H4 (cell line): ENCODE measurements at regions not wholly inside any gene's neighbourhood (a gene's known extent, or its start where the extent isn't known, plus 50 kb on each side); places are given as distances from the start of the nearest gene placed in this dataset.
"Not testable (repeated sequence)": the region's sequence is repeated elsewhere in the genome, so short reads cannot be mapped to it uniquely, and the experiment has no call there.

ENCODE experiments used
- DNase-seq: peaks from one replicate; pipeline ENCODE4 v3.0.0-alpha.2; 2015; ENCODE audit warnings: low spot score

DNA sequence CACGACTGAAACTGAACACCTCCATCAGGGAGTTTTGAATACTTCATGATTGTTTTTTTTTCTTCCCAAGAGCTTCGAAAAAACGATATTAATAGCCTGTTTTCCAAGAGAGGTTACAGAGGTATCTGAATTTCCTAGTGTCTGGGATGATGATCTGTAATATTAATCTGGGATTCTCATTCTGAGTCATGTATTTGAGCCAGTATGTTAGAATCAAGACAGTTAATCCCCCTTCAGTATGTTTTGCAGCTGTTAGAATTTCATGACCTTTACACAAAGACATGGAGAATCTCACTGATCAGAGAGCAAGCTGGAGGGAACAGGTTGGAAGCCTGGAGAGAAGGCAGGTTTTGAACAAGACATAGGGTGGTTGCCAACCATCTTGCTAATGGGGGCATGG, 234.5 kb upstream of the GAP43 start:
- DNase-seq: no peak

DNA sequence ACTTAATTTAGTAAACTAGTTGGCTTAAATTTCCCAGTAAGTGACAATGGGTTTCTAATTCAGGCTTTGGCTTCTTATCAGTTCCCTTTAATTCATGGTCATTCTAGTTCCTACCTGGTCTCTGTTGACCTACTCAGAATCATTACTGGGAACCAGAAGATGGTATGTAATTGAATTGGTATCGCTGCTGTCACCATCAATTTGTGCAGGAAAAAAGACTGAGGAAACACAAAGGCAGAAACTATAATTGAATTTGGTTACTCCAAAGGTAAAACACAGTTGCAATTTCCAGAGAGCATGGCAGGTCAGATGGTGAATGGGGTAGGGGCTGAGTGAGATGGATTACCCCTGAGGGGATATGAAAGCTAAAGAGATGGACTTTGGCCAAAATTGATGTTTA, 226.5 kb upstream of the GAP43 start:
- DNase-seq: no peak

DNA sequence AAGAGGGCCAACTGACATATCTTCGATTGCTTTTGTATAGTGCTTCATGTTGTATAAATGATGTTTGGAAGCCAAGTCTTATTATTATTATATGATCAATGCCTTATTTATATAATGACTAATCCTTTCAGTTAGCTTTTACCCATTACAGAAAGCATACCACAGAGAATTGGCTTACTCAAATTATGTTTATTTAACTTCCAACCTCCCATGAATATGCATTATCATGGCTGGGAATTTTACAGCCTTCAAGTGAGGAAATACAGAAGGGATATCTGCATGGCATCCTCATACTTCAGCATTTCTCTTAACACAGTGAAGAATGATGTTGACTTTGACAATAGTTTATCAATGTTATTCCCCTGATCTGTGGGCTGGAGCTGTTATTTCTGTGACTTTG, 225.9 kb upstream of the GAP43 start:
- no peak for DNase-seq

DNA sequence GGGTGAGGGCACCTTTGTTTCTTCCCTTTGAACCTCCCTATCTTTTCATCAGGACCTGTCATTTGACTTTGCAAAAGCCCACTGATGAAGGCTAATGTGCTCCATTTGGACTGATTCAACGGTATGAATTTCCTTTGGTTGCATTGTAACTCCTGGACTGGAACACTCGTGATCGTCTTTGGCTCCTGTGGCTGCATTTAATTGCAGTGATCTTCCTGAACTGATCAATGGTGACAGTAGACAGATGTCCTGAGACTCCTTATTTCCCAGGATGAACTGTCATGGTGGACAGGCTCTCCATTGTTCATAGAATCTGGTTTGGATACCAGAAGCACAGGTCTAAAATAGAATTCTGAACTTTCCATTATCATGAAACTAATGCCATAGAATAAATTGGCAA, 224.8 kb upstream of the GAP43 start:
- no peak for DNase-seq

DNA sequence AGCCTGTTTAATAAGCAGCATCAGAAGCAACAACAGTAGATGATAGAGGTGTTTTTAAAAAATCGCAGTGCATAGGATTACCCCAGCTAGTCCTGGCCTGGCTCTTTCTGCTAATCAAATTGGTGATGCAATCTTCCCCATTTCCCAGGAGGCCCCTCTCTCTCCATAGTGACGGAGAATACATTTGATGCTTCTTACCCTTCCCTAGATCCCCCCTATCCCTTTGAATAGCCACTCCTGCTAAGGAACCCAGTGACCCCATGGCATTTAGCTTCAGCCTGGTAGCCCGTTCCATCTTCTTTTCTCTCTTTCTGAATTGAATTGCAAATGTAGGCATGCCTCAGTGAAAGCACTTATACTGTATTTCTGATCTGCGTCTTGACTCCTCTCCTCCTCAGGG, 223.6 kb upstream of the GAP43 start:
- no peak for DNase-seq

DNA sequence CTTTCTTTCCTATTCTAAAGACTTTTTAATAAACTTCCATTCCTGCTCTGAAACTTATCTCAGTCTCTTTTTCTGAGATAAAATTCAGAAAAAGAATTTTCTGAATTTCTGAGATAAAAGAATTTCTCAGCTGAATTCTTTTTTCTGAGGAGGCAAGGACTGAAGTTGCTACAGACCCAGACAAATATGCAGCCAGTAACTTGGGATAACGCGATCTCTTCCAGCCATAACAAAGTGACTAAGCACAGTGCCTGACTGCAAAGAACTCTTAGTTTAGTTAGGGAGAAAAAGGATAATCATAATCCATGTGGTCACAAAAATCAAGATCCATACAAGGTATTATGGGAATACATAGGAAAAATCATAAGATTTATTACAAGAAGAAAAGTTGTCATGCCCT, 222.0 kb upstream of the GAP43 start:
- DNase-seq: peak; percentile 21

DNA sequence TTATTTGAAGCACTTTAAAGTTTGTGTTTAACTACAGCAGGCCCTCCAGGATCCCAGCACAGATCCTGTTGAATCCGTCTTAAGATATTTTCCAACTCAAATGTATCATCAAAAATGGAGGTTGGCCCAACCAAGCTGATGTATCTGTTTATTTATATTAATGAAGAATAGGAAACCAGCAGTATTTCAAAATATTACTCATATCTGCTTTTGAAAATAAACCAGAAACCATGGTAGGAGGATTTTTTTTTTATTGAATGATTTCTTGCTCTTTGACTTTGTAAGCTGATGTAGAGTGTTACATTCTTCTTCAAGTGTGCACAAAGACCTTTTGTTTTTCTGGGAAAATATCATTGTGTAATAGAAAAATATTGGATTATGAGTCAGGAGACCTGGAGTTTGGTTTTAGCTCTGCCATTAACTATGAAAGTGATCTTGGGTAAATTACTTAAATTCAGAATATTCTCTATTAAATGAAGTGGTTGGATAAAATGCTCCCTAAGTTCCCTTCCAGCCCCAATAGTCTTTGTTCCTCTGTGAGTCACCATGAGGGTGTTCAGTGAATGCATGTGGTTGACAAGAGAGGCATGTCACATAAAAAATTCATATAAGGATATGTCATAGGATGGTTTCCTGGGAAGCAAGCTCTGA, 221.3 kb upstream of the GAP43 start:
- DNase-seq: peak; percentile 6

DNA sequence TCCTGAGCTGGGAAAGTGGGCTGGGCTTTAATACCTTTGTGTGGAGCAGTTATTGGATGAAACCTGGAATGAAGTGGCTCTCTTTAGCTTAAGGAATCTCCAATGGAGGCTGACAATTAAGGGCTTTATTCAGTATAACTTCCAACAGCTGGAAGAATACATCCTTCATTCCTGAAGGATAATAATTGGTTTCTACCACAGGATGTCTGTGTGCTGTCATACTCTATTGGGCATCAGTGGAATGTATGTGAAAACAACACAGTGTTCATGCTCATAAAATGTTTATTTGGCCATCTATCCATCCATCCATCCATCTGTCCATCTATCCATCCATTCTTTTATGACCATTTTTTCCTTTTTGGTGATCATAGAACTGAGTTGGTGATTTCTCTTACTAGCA, 220.7 kb upstream of the GAP43 start:
- no peak for DNase-seq

DNA sequence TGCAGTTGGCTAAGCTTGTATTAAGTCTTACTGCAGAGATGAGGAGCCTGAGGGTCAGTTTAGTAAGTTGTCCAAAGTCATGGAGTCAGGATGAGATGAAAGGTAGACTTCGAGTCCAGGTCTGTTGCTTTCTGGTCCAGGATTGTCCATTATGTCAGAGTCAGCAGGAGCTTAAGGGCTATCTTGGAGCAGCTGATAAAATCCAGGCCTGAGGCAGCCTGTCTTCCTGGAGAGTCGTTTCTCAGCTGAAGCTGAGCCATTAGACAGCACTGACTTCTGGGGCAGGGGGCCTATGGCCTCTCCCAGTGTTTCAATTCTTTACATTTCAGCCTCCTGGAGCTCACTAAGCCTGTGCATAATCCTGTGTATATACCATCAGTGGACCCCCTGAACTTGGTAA, 219.5 kb upstream of the GAP43 start:
- no peak for DNase-seq

DNA sequence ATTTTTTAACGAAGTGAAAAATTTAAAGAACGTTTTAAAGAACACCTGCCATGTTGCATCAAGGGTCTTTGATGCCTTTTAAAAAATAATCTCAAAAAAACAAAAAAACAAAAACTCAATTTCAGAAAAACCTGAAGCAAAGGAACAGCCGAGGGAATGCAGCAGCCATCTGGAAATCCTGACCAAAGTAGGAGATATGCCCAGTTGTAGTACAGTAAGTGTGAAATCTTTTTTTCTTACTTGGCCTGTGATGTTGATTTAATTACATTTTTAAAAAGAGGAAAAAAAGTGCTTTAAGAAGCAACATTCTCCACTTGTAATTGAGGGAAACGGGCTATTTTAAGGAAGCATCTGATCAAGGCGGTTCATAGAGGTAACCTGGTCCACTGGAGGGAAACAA, 213.7 kb upstream of the GAP43 start:
- no peak for DNase-seq

DNA sequence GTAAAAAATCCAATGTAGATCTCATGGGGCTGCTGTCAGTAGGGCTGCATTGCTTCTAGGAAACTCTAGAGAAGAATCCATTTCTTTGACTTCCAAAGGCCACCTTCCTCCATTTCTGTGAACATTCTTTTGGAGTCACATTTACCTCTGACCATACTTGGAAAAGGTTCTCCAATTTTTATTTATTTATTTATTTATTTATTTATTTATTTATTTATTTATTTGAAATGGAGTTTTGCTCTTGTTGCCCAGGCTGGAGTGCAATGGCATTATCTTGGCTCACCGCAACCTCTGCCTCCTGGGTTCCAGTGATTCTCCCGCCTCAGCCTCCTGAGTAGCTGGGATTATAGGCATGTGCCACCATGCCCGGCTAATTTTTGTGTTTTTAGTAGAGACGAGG, 208.7 kb upstream of the GAP43 start:
- not testable (repeated sequence) for DNase-seq

DNA sequence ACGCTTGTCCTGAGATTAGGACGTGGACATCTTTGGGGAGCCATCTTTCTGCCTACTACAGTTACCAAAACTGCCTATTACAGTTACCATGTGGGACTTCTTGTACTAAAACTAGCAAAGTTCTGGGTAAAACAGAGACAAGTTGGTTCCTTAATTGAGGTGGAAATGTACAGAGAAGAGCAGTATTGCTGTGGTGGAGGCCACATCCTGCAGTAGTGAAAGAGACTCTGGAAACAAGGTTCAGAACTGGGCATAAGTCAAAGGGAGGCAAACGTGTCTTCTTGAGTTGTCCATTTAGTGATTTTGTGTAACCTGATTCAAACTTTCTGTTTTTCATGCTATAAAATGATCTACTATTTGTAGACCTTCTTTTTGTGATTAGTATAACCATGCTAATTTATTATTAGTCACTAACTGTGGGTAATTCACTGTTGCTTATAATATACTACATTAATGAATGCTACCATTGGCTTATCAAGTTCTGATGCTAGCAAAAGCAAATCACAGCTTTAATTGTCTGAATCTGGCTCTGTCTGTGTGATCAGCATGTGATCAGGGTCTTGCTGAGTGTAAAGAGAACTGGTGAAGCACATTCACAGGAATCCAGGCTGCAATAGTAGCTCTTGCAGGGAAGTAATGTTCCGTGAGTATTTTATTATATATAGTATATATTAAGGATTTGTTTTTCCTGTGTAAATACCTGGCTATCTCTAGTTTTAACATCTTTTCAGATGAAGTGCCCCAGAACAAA, 207.9 kb upstream of the GAP43 start:
- DNase-seq: no peak

DNA sequence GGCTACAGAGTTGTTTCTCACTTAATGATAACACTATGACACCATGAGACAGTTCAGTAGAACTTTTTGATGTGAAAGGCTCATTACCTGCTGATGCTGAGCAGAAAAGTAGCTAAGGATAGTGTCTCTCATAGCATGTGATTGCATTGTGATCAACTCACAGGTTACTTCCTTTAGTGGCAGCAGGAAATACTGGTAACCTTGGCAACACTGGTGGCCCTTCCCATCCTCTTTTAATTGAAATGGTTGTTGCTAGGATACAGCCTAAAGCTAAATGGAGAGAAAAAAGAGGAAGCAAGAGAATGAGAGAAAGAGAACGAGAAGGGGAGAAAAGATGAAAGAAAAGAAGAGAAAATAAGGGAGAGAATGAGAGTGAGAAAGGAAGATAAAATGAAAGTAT, 204.7 kb upstream of the GAP43 start:
- DNase-seq: no peak

DNA sequence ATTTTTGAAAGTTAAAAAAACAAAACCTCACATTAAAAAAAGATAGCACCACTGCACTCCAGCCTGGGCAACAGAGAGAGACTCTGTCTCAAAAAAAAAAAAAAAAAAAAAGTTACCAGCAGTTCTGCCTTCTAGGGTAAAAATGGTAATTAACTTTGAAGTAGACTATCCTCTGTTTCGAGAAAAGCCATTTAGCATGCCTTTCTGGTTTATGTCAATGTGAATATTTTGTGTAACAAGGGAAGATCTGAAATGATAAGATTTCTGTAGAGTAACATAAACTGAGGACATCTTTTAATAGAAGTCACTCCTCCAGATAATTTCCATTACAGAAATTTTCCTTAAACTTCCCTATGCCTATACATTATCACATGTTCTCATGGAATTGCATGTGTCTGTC, 203.2 kb upstream of the GAP43 start:
- no peak for DNase-seq

DNA sequence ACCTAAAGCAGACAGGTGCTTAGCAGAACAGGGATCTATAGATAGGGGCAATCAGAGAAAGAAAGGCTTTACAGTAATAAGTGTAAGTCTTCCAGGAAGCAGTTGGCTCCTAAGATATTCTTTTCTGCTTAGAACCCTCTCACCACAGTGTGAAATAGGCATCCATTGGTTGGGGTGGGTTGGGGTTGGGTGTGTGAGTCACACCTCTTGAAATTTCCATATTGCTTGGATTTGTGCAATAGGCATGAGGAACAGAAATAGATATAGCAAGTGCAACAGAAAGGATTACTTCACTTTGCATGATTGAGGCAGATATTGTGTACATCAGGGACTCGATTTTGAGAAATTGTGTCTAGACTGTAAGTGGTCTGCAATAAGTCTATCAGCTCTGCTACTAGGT, 200.1 kb upstream of the GAP43 start:
- DNase-seq: no peak

DNA sequence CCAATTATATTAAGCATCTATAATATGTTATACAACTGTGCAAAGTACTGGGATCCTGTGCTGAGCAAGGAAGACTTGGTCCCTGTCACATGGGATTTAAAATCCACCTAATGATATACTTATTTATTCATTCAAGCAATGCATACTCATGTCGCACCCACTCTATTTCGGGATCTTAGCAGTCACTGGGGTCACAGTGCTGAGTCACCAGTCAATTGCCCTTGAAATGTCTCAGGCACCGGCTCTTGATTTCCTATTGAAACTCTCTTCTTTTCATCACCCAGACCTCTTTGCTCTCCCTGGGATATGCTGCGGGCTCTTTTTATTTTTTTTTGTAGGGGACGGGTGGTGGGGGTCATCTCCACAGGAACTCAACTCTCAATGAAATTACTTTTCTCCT, 194.5 kb upstream of the GAP43 start:
- no peak for DNase-seq

DNA sequence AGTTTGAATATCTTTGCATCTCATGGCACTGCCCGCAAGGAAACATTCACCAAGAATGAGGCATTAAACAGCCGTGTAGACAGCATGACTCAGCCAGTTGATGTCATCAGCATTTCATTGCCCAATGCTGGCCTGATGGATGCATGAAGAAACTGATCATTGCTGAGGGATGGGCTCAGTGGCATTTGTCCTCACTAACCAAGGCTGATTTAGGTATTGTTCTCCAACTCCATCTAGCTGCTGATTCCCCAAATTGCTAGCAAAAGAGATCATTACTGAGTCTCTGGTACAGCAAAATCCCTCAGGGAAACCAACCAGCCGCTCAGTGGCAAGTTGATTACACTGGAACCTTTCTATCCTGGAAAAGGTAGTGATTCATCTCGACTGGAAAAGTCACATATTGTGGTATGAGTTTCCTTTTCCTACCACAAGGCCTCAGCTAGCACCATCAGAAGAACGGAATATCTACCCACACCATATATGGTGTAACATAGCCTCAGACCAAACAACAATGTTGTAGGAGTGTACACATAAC, 186.5 kb upstream of the GAP43 start:
- DNase-seq: peak; percentile 91

DNA sequence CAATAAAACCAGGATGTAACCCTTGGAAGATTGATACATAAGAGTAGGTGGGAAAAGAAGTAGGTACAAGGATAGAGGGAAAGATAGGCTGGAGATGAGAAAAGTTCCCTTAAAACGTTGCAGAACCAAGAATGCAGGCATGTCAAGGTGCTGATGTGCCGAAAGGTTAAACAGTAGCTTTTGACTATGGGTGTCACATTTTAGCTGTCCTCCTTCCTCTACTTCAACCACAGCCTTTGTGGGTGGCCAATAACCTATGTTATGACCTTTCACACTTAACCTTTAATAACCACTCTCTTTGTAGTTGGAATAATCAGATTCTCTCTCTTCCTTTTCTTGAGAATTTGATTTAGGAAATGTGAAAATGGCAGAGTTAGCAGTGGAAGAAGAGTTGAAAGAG, 184.5 kb upstream of the GAP43 start:
- DNase-seq: no peak

DNA sequence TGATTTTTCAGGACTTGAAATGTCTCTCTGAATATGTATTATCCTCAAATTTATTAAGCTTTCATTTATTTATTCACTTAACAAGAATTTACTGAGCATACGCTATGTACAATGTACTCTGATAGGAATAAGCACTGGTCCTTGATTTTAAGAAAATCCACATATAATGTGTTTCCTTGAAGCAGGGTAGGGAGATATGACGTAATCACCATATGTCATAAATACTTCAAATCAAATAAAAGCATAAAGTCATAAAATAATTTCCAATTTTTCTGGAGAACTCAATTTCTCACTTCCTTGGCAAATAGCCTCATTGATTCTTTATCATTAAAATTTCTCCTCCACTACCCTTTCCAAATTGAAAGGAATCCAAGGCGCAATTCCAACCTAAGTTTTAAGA, 177.8 kb upstream of the GAP43 start:
- no peak for DNase-seq

DNA sequence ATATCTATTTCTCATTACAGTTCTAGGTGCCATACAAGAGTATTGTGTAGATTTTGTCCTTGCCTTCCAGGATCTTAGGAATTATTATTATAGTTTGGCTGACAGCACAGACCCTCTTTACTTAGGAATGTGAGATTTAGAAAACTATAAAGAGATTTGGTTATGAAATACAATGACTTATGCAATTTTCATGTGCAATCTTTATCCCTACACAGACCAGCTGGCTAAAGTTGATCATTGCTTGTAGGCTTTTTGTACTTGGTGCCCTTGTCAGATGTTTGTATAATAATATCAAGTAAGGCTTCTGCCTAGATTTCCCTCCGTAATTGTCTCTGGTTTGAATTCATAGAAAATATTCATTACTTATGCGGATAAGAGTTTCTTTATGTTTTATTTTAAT, 174.5 kb upstream of the GAP43 start:
- DNase-seq: no peak

DNA sequence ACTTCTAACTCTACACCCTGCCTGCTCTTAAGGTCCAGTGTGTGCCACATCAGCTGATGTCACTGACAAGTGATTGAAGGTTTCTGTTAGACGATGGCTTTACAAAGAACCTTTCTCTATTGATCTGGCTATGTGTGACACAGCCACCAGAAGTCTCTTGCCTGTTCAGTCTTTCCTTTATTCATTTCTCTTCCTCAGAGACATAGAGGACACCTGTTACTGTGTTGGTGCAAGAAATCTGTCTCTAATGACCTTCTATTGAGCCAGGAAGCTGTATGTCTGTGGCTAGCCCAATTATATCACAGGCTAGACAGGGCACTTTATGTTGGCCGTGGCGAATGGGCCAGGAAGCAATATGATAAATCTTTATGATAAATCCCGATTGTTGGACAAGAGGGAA, 173.3 kb upstream of the GAP43 start:
- DNase-seq: no peak

DNA sequence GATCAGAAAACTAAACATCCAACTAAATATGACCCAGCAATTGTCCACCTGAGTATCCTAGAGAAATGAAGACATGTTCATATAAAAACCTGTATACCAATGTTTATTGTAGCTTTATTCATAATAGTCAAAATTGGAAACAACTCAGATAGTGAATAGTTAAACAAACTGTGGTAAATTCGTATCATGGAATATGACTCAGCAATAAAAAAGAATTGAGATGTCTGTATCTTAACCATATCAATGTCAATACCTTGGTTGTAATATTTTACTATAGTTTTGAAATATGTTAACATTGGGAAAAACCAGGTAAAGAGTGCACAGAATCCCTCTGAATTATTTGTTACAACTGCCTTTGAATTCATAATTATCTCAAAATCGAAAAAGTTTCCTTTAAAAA, 159.3 kb upstream of the GAP43 start:
- DNase-seq: no peak

DNA sequence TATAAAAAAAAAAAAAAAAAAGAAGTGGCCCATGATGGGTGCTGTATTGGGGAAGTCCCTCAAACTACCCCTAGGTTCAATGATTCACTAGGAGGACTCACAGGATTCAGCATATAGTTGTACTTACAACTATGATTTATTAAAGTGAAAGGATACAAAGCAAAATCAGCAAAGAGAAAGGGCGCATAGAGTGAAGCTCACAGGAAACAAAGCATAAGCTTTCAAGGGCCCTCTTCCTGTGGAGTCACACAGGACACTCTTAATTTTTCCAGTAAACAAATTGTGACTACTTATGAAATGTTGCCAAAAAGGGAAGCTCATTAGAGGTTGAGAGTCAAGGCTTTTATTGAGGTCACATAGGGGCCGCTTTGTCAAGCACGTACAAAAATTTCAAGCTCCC, 153.7 kb upstream of the GAP43 start:
- peak; percentile 10 for DNase-seq

DNA sequence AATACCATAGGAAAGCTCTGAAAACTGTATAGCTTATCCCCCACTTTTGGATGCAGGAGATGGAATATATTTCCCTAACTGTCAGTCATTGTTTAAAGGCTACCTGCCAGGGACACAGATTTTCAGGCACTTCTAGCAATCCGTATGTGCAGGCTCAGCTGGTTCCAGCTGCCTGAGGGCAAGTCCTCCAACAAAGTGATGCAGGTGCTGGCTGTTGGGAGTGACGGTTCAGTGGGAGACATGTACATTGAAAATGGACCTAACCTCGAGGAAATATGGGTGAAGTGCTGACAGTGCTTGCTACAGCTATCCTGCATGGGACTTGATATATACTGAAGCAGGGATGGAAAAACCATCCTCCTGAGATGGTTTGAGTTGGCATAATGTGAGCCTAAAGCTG, 153.1 kb upstream of the GAP43 start:
- DNase-seq: no peak
